Pancreas (tissue), 10 donors: ENCODE measurements at regions not wholly inside any gene's neighbourhood (a gene's known extent, or its start where the extent isn't known, plus 50 kb on each side); places are given as distances from the start of the nearest gene placed in this dataset.
"Not testable (repeated sequence)": the region's sequence is repeated elsewhere in the genome, so short reads cannot be mapped to it uniquely, and the experiment has no call there.

Experiments
- ATAC-seq, 4 donors: fragments of 200-7000 bp; cut with Tn5 transposase; one replicate each; pipeline versions ENCODE4 v1.8.0 to v1.9.1; 2020; ENCODE audit warnings: mild to moderate bottlenecking in 4 of 4, moderate library complexity in 4 of 4
- DNase-seq, 6 donors: peaks; one replicate each; pipeline ENCODE4 v3.0.0-alpha.2; 2020
- FAIRE-seq: peaks from 2 replicates; lab custom pipeline; 2012; peaks lifted over from hg19 to GRCh38; lab: Jason Lieb, UNC
- H3K27ac ChIP-seq, 4 donors: fragments of 200-600 bp; sonication (generic); 1 replicate in 3 of 4; 2 replicates in 1 of 4; pipeline versions ENCODE4 v1.5.0 to v1.8.0; 2020
- H3K27me3 ChIP-seq, 4 donors: fragments of 200-600 bp; one replicate each; pipeline ENCODE4 v1.8.0; 2021
- H3K36me3 ChIP-seq, 3 donors: fragments of 200-600 bp; sonication (generic) in 1 of 3; one replicate each; pipeline versions ENCODE4 v1.5.0 to v1.8.0; 2020 to 2021
- H3K4me1 ChIP-seq, 3 donors: fragments of 200-600 bp; one replicate each; pipeline ENCODE4 v1.8.0; 2021
- H3K4me3 ChIP-seq, 4 donors: fragments of 200-600 bp; sonication (generic) in 2 of 4; one replicate each; pipeline versions ENCODE4 v1.5.0 to v1.8.0; 2020 to 2021
- H3K9me3 ChIP-seq, 4 donors: fragments of 200-600 bp; one replicate each; pipeline ENCODE4 v1.8.0; 2021
- WGBS, 2 donors: extraction: QIAGEN DNeasy Blood & Tissue Kit; methylation state at CpG; one replicate each; pipeline ENCODE4 v1.1.7; 2013; 5-methylcytosine and 5-hydroxymethylcytosine counted together
- intact Hi-C, 3 donors: fragments of 100-400 bp; cut with DNase I; formaldehyde crosslinking; loops; one replicate each; pipeline versions ENCODE4 v1.11.1 to v1.14.2; 2022
- TF ChIP-seq, protein P1 (sequence below), 4 donors: fragments of 200-600 bp; sonication (generic) in 3 of 4; IDR thresholded peaks; one replicate each; pipeline versions ENCODE4 v1.5.0 to v1.8.0; 2021; ENCODE audit warnings: antibody characterized with exemption in 4 of 4
- donor health status: healthy with polysubstance abuse.
- donor health status: DM: no; HTN: no; CAD: no; lungs with moderate emphysema.
- donor health status: DM: no; HTN: no; CAD: no.
- donor health status: control.
- donor health status: control.
- donor health status: Bipolar disorder and iron deficiency.
- donor health status: DM: yes; HTN: yes; CAD: no.
- donor health status: DM: no; HTN: no; CAD: no.
- donor health status: DM: no; HTN: no; CAD: no.
- donor health status: DM: yes; HTN: yes; CAD: no.

DNA sequence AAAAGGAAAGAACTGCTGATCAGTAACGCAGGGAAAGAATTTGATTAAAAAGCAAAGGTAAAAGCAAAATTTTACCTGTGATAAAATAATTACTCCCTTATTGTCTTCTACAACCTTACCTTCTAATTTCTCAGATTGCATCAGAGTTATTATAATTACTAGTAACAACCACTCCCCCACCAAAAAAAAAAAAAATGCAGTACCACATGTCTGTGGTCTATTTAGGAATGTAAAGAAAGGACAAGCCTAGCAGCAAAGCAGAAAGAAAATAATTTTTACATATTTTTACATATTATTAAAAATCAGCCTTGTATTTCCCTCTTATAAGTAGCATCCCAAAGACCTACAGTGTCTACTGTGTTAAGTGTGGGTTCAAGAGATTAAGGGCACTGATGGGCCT, 430.4 kb downstream of the TFEC start:
- intact Hi-C loops = no loop called here
- Histone ChIP-seq H3K9me3 (no peaks in the 10 kb centered on the region), H3K4me1 (no peaks in the 10 kb centered on the region), H3K27ac (no peak overlapping the region), H3K27me3 (no peaks in the 10 kb centered on the region), H3K4me3 (no peak overlapping the region), H3K36me3 (no peaks in the 10 kb centered on the region)
- FAIRE-seq = no peak
- 93 to 96% methylated on average over 1 of the region's 1 CpG for WGBS, 2 donors
- ATAC-seq = no peak
- TF ChIP-seq, protein P1, sequence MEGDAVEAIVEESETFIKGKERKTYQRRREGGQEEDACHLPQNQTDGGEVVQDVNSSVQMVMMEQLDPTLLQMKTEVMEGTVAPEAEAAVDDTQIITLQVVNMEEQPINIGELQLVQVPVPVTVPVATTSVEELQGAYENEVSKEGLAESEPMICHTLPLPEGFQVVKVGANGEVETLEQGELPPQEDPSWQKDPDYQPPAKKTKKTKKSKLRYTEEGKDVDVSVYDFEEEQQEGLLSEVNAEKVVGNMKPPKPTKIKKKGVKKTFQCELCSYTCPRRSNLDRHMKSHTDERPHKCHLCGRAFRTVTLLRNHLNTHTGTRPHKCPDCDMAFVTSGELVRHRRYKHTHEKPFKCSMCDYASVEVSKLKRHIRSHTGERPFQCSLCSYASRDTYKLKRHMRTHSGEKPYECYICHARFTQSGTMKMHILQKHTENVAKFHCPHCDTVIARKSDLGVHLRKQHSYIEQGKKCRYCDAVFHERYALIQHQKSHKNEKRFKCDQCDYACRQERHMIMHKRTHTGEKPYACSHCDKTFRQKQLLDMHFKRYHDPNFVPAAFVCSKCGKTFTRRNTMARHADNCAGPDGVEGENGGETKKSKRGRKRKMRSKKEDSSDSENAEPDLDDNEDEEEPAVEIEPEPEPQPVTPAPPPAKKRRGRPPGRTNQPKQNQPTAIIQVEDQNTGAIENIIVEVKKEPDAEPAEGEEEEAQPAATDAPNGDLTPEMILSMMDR (IDR thresholded peaks at IDR 0.05) = no peak
- no peak for DNase-seq

DNA sequence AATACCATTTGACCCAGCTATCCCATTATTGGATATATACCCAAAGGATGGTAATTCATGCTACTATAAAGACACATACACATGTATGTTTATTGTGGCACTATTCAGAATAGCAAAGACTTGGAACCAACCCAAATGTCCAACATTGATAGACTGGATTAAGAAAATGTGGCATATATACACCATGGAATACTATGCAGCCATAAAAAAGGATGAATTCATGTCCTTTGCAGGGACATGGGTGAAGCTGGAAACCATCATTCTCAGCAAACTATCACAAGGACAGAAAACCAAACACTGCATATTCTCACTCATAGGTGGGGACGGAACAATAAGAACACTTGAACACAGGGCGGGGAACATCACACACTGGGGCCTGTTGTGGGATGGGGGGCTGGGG, 431.4 kb downstream of the TFEC start:
- H3K27ac ChIP-seq, H3K9me3 ChIP-seq, H3K4me3 ChIP-seq, H3K36me3 ChIP-seq, FAIRE-seq, ATAC-seq, DNase-seq, intact Hi-C loops, H3K27me3 ChIP-seq, H3K4me1 ChIP-seq: not testable (repeated sequence)
- WGBS, 2 donors = 94 to 100% methylated on average over 2 of the region's 2 CpGs

DNA sequence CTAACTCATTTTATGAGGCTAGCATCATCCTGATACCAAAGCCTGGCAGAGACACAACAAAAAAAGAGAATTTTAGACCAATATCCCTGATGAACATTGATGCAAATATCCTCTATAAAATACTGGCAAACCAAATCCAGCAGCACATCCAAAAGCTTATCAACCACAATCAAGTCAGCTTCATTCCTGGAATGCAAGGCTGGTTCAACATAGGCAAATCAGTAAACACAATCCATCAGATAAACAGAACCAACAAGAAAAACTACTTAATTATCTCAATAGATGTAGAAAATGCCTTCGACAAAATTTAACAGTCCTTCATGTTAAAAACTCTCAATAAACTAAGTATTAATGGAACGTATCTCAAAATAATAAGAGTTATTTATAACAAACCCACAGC, 433.3 kb downstream of the TFEC start:
- H3K27ac ChIP-seq, FAIRE-seq, H3K36me3 ChIP-seq, H3K4me1 ChIP-seq, DNase-seq, H3K4me3 ChIP-seq, ATAC-seq, intact Hi-C loops, H3K9me3 ChIP-seq, H3K27me3 ChIP-seq: not testable (repeated sequence)
- 83 to 96% methylated on average over 2 of the region's 2 CpGs for WGBS, 2 donors

DNA sequence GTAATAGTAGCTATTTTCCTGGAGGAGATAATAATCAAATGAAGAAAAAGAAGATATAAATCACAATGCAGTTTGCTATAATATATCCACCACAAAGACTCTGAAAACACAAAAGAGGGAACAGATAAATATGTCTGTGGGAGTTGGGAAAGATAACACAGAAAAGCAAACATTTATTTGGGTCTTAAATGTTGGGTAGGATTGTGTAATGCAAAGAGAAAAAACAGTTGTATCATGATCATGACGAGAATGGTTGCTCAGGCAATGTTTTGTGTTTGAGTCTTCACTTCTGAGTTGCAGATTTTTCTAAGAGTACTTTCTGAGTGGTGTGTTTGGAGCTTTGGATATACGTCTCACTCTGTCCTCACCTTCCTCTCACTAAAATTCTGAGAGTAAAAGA, 437.5 kb downstream of the TFEC start:
- Histone ChIP-seq H3K9me3 (no peaks in the 10 kb centered on the region), H3K4me3 (no peak overlapping the region), H3K27me3 (no peaks in the 10 kb centered on the region), H3K27ac (no peak overlapping the region), H3K36me3 (no peaks in the 10 kb centered on the region), H3K4me1 (no peaks in the 10 kb centered on the region)
- ATAC-seq (no peak), DNase-seq (no peak), FAIRE-seq (no peak)
- 60 to 68% methylated on average over 2 of the region's 2 CpGs for WGBS, 2 donors
- TF ChIP-seq, protein P1 (IDR thresholded peaks at IDR 0.05) = no peak
- intact Hi-C loops = no loop called here

DNA sequence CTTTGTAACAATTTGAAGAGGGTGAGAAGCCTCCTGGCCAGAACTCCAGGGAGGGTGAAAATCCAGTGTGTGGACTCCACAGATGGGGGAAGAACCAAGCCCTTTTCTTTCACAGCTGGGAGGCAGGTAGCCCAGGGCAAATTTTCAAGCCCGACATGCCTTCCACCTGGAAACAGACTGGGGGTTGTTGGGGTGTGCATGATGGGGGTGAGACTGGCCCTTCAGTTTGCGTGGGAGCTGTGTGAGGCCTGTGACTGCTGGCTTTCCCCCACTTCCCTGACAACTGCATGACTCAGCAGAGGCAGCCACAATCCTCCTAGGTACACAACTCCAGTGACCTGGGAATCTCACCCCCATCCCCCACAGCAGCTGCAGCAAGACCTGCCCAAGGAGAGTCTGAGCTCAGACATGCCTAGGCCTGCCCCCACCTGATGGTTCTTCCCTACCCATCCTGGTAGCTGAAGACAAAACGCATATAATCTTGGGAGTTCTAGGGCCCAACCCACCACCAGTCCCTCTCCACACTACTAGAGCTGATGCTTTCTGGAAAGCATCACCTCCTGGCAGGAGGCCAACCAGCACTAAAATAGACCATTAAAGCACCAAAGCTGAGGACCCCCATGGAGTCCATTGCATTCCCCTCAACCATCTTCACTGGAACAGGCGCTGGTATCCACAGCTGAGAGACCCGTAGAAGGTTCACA, 445.4 kb downstream of the TFEC start:
- H3K27me3 ChIP-seq = no peaks in the 10 kb centered on the region
- H3K4me3 ChIP-seq = no peak overlapping the region
- ATAC-seq = no peak
- intact Hi-C loops = no loop called here
- H3K36me3 ChIP-seq = no peaks in the 10 kb centered on the region
- no peaks in the 10 kb centered on the region for H3K9me3 ChIP-seq
- H3K27ac ChIP-seq = no peak overlapping the region
- 90 to 91% methylated on average over 5 of the region's 5 CpGs for WGBS, 2 donors
- no peak for FAIRE-seq
- no peaks in the 10 kb centered on the region for H3K4me1 ChIP-seq
- TF ChIP-seq, protein P1 (IDR thresholded peaks at IDR 0.05) = no peak
- no peak for DNase-seq

DNA sequence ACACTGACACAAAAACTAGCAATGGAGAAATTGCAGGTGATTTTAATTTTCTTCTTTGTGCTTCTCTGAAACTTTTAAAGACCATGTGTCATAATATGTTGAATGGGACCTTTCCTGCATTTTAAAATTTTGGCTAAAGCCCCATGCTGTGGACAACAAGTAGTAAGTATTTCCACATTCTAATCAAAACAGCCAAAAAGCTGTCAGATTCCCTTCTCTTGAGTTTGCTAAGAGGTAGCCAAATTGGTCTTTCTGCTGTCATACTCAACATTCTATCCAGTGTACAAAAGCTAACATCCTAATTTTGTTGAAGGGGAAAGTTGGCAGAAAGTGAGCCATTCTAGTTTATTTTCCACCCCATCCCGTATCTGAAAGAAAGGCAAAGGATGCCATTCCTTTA, 447.6 kb downstream of the TFEC start:
- no peak for ATAC-seq
- WGBS, 2 donors = 79 to 81% methylated on average over 1 of the region's 1 CpG

More for the DNA sequence above, 447.6 kb downstream of the TFEC start:
- Histone ChIP-seq H3K4me3 (no peak overlapping the region), H3K27me3 (no peaks in the 10 kb centered on the region), H3K4me1 (no peaks in the 10 kb centered on the region), H3K27ac (no peak overlapping the region), H3K36me3 (no peaks in the 10 kb centered on the region), H3K9me3 (no peaks in the 10 kb centered on the region)
- TF ChIP-seq, protein P1 (IDR thresholded peaks at IDR 0.05) = no peak
- FAIRE-seq = no peak
- DNase-seq = no peak
- intact Hi-C loops = no loop called here
